ENCODE measurements at regions not wholly inside any gene's neighbourhood (a gene's known extent, or its start where the extent isn't known, plus 50 kb on each side); places are given as distances from the start of the nearest gene placed in this dataset.

GRCh38 chr10:52609626-52610240, 162.9 kb downstream of the MBL2 start:
- TF ChIP-seq, protein P1, sequence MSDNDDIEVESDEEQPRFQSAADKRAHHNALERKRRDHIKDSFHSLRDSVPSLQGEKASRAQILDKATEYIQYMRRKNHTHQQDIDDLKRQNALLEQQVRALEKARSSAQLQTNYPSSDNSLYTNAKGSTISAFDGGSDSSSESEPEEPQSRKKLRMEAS (IDR thresholded peaks at IDR 0.05): no peak
- TF ChIP-seq POLR2A (IDR thresholded peaks at IDR 0.05; ENCODE audit: borderline replicate concordance, extremely low read depth, insufficient read depth, insufficient read length): no peak
- TF ChIP-seq CTCF (IDR thresholded peaks at IDR 0.05 in 2 of 3, conservative IDR thresholded peaks at IDR 0.05 in 1 of 3; ENCODE audit: borderline replicate concordance in 1 of 3, insufficient read depth in 1 of 3, low read depth in 2 of 3, low read length in 2 of 3): no peak
- TF ChIP-seq POLR2AphosphoS5 (IDR thresholded peaks at IDR 0.05; ENCODE audit: low read depth, low read length): no peak
- no peak for TF ChIP-seq EZH2 (IDR thresholded peaks at IDR 0.05)
- no peak for TF ChIP-seq TCF7L2 (IDR thresholded peaks at IDR 0.05; ENCODE audit: borderline replicate concordance, extremely low read depth, insufficient read depth, insufficient read length)
- no peak for TF ChIP-seq EZH2phosphoT487 (IDR thresholded peaks at IDR 0.05; ENCODE audit: borderline replicate concordance)

All from HCT116 (cell line).